MCF 10A (cell line): ENCODE measurements at regions not wholly inside any gene's neighbourhood (a gene's known extent, or its start where the extent isn't known, plus 50 kb on each side); places are given as distances from the start of the nearest gene placed in this dataset.
A peak's percentile ranks its signal among the peaks of the same experiment; 100 is the strongest.

ENCODE experiments used
- BruUV-seq: library from RNA; stranded (reverse); fragments of 400-500 nt; replicated peaks from 2 replicates; lab custom pipeline; 2021; lab: Mats Ljungman, UMichigan
- CTCF ChIA-PET: fragments of 300-600 bp; sonication (Branson Sonifier 250); formaldehyde crosslinking; extraction: SDS; loops from one replicate; lab custom pipeline; 2021; ENCODE audit warnings: antibody characterized with exemption, inconsistent platforms; lab: Yijun Ruan, JAX
- POLR2A ChIA-PET: fragments of 300-600, 350-650 bp; sonication (Branson Sonifier 250); formaldehyde crosslinking; extraction: SDS; loops from one replicate; lab custom pipeline; 2020; ENCODE audit warnings: antibody characterized with exemption, inconsistent platforms; lab: Yijun Ruan, JAX
- DNase-seq: peaks from one replicate; pipeline ENCODE4 v3.0.0-alpha.2; 2018; ENCODE audit not compliant: unreplicated experiment
- H3K27ac Mint-ChIP-seq: one replicate; pipeline ENCODE4 v1.8.0; 2022; ENCODE audit warnings: mild to moderate bottlenecking, low read depth, mixed read lengths; ENCODE audit not compliant: unreplicated experiment
- H3K27me3 Mint-ChIP-seq: one replicate; pipeline ENCODE4 v1.8.0; 2022; ENCODE audit warnings: mixed read lengths; ENCODE audit not compliant: insufficient read depth, unreplicated experiment
- H3K36me3 Mint-ChIP-seq: one replicate; pipeline ENCODE4 v1.8.0; 2022; ENCODE audit warnings: mild to moderate bottlenecking, moderate library complexity, mixed read lengths; ENCODE audit not compliant: insufficient read depth, unreplicated experiment
- H3K4me1 Mint-ChIP-seq: one replicate; pipeline ENCODE4 v1.8.0; 2022; ENCODE audit warnings: mixed read lengths; ENCODE audit not compliant: insufficient read depth, unreplicated experiment
- H3K4me3 Mint-ChIP-seq: one replicate; pipeline ENCODE4 v1.8.0; 2022; ENCODE audit warnings: mild to moderate bottlenecking, moderate library complexity, mixed read lengths; ENCODE audit not compliant: unreplicated experiment
- H3K9me3 Mint-ChIP-seq: one replicate; pipeline ENCODE4 v1.8.0; 2022; ENCODE audit warnings: mixed read lengths; ENCODE audit not compliant: unreplicated experiment
- intact Hi-C: fragments of 100-400 bp; cut with micrococcal nuclease; formaldehyde crosslinking; loops from 2 replicates; pipeline ENCODE4 v1.14.1; 2022
- TF ChIP-seq, protein P1 (sequence below): fragments of 200-600 bp; IDR thresholded peaks from one replicate; pipeline ENCODE4 v1.8.0; 2022; ENCODE audit warnings: antibody characterized with exemption, mild to moderate bottlenecking; ENCODE audit not compliant: unreplicated experiment

DNA sequence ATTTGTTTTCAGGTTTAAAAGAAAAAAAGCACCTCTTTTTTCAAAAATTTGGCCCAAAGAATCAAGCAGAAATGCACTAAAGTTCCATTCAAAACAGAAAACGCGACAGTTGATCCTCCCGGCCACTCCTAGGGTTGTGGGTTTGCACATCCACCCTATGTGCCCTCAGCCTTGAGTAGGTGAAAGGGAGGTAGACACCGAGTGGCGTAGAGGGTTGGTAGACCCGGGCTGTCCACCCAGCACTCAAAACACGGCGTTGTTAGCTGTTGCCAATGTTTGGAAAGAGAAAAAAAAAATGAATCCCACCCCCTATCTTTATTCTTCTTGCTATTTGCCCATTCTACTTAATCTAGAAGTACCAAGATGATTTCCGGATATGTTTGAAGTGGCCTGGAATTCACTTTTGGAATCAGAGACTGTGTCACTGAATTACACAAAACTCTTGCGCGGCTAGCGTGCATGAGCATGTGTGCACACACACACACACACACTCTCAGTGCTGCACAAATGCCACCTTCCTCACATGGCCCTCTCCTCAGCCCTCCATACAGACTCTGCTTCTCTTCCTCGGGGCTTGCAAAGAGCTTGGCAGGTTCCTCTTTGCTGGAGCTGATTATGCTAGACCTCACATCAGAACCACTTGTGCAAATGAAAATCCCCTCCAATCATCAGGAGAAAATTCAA, 110.2 kb upstream of the HAND1 start:
- CTCF ChIA-PET: interaction anchor here (0.7 to 5.3 kb wide), 4 partner anchors 12 to 958 kb away, joined by 4 to 36 read pairs (median 5); no protein-coding TSS in a partner anchor
- no peaks in the 10 kb centered on the region for H3K27me3 Mint-ChIP-seq
- intact Hi-C loops: no loop called here
- no TSS peak for BruUV-seq
- H3K36me3 Mint-ChIP-seq: no peaks in the 10 kb centered on the region
- POLR2A ChIA-PET: interaction anchor here (0.6 to 1.0 kb wide), 5 partner anchors 9 to 550 kb away, joined by 3 to 4 read pairs (median 3); no protein-coding TSS in a partner anchor
- H3K4me1 Mint-ChIP-seq: peaks cover 34% of the 10 kb centered on the region
- H3K27ac Mint-ChIP-seq: no peak overlapping the region
- DNase-seq: no peak
- no peak overlapping the region for H3K4me3 Mint-ChIP-seq
- TF ChIP-seq, protein P1, sequence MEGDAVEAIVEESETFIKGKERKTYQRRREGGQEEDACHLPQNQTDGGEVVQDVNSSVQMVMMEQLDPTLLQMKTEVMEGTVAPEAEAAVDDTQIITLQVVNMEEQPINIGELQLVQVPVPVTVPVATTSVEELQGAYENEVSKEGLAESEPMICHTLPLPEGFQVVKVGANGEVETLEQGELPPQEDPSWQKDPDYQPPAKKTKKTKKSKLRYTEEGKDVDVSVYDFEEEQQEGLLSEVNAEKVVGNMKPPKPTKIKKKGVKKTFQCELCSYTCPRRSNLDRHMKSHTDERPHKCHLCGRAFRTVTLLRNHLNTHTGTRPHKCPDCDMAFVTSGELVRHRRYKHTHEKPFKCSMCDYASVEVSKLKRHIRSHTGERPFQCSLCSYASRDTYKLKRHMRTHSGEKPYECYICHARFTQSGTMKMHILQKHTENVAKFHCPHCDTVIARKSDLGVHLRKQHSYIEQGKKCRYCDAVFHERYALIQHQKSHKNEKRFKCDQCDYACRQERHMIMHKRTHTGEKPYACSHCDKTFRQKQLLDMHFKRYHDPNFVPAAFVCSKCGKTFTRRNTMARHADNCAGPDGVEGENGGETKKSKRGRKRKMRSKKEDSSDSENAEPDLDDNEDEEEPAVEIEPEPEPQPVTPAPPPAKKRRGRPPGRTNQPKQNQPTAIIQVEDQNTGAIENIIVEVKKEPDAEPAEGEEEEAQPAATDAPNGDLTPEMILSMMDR: no peak
- H3K9me3 Mint-ChIP-seq: no peaks in the 10 kb centered on the region

DNA sequence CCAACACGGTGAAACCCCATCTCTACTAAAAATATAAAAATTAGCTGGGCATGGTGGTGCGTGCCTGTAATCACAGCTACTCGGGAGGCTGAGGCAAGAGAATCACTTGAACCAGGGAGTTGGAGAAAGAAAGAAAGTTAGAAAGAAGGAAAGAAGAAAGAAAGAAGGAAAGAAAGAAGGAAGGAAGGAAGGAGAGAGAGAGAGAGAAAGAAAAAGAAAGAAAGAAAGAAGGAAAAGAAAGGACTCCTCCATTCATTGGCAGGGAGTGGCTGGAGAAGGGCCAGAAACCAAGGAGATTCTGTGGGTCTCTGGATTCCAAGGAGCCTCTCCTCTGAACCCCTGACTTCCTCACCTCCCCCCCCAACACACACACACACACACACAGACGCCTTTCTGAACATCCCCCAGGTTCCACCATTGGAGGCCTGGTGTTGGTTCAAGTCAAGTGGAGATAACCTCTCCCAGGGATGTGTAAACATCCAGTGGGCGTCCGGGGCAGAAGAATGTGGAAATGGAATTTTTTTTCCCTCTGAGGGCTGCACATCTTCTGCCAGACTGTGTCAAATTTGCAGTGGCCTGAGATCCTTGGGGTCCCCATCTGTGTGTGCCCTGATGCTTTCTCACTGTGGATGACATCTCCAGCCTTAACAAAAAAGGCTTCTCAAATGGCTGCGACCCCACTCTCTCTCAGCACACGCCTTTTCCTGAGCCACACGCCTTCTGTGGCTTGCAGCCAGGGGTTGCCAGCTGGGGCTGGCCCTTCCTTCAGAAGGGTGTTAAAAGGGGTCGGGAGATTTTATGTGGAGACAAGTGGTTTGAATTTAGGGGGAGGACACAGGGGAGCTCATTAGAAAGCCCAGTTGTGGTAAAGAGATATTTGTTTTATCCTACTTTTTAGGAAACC, 109.3 kb upstream of the HAND1 start:
- CTCF ChIA-PET: interaction anchor here (0.6 to 5.3 kb wide), 6 partner anchors 12 to 958 kb away, joined by 3 to 36 read pairs (median 4); no protein-coding TSS in a partner anchor
- Mint-ChIP-seq H3K27ac (peak overlapping the region; percentile 8), H3K9me3 (no peaks in the 10 kb centered on the region), H3K27me3 (no peaks in the 10 kb centered on the region), H3K4me1 (peaks cover 29% of the 10 kb centered on the region), H3K36me3 (no peaks in the 10 kb centered on the region), H3K4me3 (no peak overlapping the region)
- no TSS peak for BruUV-seq
- intact Hi-C loops: no loop called here
- no peak for DNase-seq
- POLR2A ChIA-PET: interaction anchor here (0.6 to 1.0 kb wide), 4 partner anchors 8 to 549 kb away, joined by 3 to 4 read pairs (median 3); no protein-coding TSS in a partner anchor
- TF ChIP-seq, protein P1: no peak

DNA sequence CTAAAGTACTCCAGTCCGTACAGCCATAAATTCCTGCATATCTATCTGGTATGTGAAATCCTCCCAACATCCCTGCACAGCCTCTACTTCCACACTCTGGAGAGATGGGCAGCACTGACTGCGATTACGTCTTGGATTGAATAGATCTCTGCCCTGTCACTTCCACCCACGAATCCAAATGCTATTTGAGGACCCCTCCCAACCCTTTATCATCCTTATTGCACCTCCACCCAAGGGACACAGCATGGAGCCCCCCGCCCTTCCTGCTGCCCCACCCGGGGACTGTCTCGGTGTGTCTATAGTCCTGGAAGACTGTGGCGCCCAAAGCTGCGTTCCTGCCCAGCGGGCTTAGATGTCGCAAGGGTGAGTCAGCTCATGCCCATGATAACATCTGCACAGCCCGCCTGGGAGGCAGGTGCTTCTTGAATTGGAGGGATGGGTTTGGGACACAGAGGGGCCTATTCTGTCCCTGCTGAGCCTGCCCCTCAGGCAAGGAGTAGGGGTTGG, 105.7 kb upstream of the HAND1 start:
- intact Hi-C loops: no loop called here
- Mint-ChIP-seq H3K4me3 (peak overlapping the region; percentile 22), H3K36me3 (no peaks in the 10 kb centered on the region), H3K27ac (peak overlapping the region; percentile 2), H3K27me3 (no peaks in the 10 kb centered on the region), H3K9me3 (no peaks in the 10 kb centered on the region), H3K4me1 (peaks cover 29% of the 10 kb centered on the region)
- no TSS peak for BruUV-seq
- ChIA-PET POLR2A (interaction anchor here (0.6 to 1.2 kb wide), 3 partner anchors 11 to 224 kb away, joined by 3 read pairs; no protein-coding TSS in a partner anchor), CTCF (interaction anchor here (0.5 to 2.0 kb wide), 10 partner anchors 9 to 1857 kb away, joined by 3 to 7 read pairs (median 3); no protein-coding TSS in a partner anchor)
- peak; percentile 88 for DNase-seq
- TF ChIP-seq, protein P1: no peak
